Daoy (cell line): ENCODE measurements at regions not wholly inside any gene's neighbourhood (a gene's known extent, or its start where the extent isn't known, plus 50 kb on each side); places are given as distances from the start of the nearest gene placed in this dataset.

Source experiments
- DNase-seq: peaks from one replicate; pipeline ENCODE4 v3.0.0-alpha.2; 2015; ENCODE audit warnings: low read depth

GRCh38 chr3:135740211-135740610 lies 225.3 kb upstream of the PPP2R3A start:
- DNase-seq = no peak

DNA sequence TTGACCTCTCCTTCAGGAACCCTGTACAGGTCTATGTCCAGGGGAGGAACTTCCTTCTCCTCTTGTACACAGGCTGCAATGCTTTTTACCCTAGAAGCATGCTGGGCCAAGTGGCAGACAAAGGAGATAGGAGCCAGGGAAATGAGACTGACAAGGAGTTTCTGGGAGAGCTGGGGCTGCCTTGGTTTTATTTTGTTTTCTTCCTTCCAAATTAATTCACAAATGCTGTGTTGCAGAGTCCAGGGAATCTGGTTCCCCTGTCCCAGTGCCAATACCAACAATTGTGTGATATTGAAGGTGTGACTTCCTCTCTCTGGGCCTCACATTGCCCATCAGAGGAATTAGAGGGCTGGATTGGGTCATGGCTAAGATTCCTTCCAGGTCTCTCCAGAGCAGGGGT lies 224.8 kb upstream of the PPP2R3A start:
- DNase-seq = no peak

DNA sequence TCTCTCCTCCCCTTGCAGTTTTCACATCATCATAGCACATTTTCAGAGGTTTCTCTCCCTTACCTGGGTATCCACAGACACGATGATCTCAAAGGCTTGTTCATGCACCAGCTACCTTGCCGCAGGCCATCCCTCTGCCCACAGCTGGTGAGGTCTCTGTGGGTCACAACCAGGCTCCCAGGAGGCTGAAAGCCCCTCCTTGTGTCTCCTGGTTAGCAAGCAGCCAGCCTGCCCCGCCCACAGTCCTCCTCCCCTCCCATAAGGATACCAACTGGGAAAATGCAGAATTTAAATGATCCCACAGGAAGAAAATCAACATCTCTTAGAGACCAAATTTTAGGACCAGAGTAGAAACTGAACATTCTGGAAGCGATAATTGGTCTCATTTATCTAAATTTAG lies 213.5 kb upstream of the PPP2R3A start:
- no peak for DNase-seq

DNA sequence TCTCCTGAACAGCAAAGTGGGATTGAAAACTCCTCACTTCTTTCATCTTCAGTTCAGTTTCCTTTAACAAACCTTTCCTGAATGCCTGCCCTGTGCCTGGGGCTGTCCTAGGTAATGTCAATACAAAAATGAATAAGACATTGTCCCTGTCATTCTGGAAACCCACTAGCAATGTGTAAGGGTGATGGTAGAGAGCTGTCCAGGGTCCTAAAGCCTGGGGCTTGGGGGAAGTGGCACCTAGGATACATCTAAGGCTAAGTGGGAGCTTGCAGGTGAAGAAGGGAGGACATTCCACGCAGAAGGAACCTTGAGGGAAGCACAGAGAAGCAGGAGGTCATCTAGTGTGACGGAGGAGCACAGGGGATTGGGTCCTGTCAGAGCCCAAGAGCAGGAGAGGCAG lies 212.7 kb upstream of the PPP2R3A start:
- DNase-seq = no peak

GRCh38 chr3:135753506-135753905 lies 212.0 kb upstream of the PPP2R3A start:
- no peak for DNase-seq

- no peak for DNase-seq
Measured at GRCh38 chr3:135755330-135756105, 210.0 kb upstream of the PPP2R3A start.

DNA sequence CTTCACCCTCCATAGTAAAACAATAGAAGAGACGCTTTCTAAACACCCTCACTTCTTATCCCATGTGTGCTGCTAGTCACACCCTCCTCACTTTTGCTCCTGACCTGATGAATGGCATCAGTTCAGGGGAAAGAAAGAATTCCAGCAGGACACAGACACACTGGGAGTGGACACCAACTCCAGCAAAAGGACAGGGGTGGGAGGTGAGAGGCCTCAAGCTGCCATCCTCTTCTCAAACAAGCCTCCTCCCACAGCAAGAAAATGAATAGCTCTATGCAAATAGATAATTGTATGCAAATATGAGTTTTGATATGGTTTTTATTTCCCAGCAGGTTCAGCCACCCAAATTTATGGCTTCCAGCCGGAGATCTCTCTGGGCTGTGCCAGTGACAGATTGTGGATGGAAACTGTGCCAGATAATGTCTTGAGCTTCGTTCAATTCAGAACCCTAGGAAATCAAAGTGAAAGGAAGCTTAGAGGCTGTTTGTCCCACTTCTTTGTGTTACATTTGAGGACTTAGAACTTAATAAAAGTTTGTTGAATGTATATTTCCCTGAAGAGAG lies 209.3 kb upstream of the PPP2R3A start:
- DNase-seq = no peak

DNA sequence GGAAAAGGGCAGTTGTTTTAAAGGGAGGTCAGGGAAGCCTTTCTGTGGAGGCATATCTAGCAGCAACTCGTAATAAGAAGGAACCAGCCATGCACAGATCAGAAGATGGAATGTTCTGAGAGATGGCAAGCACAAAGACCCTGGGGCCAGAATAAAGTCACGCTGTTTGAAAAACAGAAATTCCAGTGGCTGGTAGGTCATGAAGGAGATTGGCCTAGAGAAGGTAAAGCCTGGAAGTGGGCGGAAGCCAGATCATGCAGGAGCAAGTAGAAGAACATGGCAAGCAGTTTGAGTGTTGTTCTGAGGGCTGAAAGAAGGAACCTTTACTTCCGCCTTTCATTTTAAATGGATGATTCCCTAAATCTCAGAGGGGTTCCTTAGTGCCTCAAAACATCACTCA lies 208.1 kb upstream of the PPP2R3A start:
- no peak for DNase-seq

- no peak for DNase-seq
Measured at GRCh38 chr3:135758961-135759360, 206.6 kb upstream of the PPP2R3A start.

DNA sequence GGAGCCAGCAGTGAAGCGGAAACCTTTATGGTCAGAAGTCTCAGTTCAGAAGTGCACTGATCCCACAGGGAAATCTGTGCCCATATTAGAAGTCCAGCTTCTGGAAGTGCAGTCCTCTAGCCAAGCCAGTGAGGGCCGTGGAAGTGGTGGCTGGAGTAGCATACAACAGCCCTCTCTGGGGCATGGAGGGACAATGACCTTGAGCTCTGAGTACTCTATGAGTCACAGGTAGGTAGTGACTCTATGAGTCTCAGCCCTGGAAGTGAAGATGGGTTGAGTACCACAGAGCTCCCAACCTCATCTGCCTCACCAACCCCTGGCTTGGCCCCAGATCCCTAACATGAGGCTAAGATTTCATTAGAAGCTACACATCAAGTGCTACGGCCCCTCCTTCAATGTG lies 205.9 kb upstream of the PPP2R3A start:
- no peak for DNase-seq

DNA sequence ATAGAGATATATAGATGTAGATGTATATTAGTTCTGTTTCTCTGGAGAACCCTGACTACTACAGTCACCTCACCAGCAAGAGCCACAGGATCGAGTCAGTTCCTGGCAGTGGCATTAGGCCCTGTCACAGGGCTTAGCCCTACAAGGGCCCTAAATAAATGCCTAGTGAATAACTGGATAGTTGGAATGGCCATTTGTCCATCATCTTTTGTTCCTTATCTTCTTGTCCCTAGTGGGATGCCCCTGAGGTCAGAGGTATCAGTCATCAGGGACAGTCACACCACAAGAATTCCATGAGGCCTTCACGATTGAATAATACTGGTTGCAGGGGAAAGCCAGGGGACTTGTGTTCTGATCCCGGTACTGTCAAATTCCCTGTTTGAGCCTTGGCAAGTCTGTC lies 204.9 kb upstream of the PPP2R3A start:
- no peak for DNase-seq

DNA sequence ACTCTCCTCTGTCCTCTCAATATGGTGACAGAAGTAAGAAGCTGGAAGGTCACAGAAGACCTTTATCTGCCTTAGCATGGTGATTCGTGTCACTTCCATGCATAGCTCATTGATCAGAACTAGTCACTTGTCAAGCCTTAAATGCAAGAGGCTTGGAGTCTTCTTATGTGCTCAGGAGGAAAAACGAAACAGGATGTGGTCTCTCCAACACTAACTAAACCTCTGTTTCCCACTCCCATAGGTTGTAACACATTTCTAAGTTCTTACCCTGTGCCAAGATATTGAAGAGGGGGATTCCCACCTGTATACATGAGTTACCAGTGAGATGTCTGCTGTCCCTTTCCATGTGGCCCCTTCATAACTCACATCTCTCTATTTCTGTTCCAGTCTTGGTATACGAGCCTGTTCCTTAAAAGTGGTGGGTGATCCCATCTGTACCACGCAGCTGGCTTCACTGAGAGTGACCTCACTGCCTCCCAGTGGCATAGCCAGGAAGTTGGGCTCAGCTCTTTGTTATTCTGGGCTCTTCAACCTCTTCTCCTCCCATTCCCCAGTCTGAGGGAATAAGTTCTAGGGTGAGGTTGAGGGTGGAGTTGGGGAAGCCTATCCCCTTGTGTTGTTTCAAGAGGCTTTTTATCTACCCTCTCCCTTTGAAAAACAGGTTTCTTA lies 203.2 kb upstream of the PPP2R3A start:
- DNase-seq = no peak

DNA sequence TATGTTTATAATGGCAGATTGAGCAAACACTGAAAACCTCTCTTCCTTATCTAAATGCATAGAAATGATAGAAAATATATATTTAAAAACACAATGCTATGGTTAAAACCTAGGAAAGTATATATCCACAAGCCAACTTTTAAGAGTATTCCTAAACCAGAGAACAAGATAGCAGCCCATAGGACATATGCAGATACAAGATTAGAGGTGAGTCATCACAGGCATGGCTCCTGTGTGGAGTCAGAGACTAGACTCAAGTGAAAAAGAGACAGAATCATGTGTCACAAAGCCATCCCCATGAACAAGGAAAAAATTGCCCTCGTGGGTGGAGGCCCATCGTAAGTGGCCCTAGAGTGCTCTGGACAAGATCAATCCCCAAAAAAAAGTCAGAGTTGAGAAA lies 199.4 kb upstream of the PPP2R3A start:
- DNase-seq = no peak

DNA sequence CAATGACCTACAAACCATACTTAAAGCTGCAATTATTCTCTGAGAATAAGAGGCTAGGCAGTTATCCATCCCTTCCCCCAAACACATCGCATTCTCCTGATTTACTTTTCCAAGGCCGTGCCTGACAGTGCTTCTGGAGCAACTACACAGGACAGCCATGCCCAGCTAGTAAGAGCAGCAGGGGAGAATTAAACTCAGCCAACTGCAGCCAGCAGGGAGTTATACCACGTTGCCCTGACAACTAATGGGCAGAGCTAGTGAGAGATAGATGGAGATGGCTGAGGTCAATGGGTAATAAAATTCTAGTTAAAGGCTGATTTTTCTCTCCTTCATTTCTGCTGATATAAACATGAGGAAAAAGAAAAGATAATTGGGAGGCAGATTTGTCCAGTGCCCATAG lies 193.8 kb upstream of the PPP2R3A start:
- no peak for DNase-seq

DNA sequence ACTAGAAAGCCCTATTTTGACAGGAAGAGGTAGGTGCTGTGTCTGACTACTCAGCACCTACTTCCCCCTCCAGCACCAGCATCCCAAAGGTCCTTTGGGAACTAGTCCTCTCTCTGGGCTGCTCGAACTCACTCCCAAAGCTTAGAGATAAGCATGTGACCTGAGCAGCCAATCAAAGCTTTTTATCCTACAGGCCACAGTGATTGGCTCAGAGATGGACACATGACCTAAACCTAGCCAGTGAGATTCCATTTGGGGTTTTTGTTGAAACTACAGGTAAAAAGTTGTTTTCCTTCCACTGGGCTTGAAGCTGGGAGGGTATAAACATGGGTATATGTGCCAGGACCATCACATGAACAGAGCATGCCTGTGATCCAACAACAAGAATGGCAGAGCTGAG lies 186.5 kb upstream of the PPP2R3A start:
- no peak for DNase-seq

GRCh38 chr3:135779590-135780235 lies 185.8 kb upstream of the PPP2R3A start:
- DNase-seq = no peak

- DNase-seq = no peak
Measured at GRCh38 chr3:135781026-135781815, 184.3 kb upstream of the PPP2R3A start.

GRCh38 chr3:135784557-135784956 lies 181.0 kb upstream of the PPP2R3A start:
- no peak for DNase-seq

GRCh38 chr3:135788146-135788545 lies 177.4 kb upstream of the PPP2R3A start:
- no peak for DNase-seq

- no peak for DNase-seq
Measured at GRCh38 chr3:135788978-135789377, 176.6 kb upstream of the PPP2R3A start.

GRCh38 chr3:135792174-135792573 lies 173.4 kb upstream of the PPP2R3A start:
- DNase-seq = no peak
